Liver (tissue), 8 donors: ENCODE measurements at regions not wholly inside any gene's neighbourhood (a gene's known extent, or its start where the extent isn't known, plus 50 kb on each side); places are given as distances from the start of the nearest gene placed in this dataset.

Experiments
- DNase-seq: peaks from one replicate; pipeline ENCODE4 v3.0.0-alpha.2; 2017; ENCODE audit warnings: low spot score
- H3K27ac ChIP-seq, 2 donors: one replicate each; pipeline ENCODE4 v1.7.0; 2013; ENCODE audit warnings: inconsistent platforms in 2 of 2, low read length in 2 of 2, control low read depth in 1 of 2, low read depth in 1 of 2, mild to moderate bottlenecking in 1 of 2
- H3K27me3 ChIP-seq, 4 donors: one replicate each; pipeline versions ENCODE4 v1.6.1 to v1.7.0; 2013; ENCODE audit warnings: low read length in 3 of 4, inconsistent platforms in 1 of 4, mild to moderate bottlenecking in 1 of 4, moderate library complexity in 1 of 4; ENCODE audit not compliant: control insufficient read depth in 4 of 4, insufficient read depth in 4 of 4
- H3K36me3 ChIP-seq, 4 donors: one replicate each; pipeline versions ENCODE4 v1.6.1 to v1.7.0; 2013; ENCODE audit warnings: low read length in 3 of 4, mild to moderate bottlenecking in 3 of 4, low read depth in 1 of 4, moderate library complexity in 1 of 4; ENCODE audit not compliant: control insufficient read depth in 4 of 4, insufficient read depth in 3 of 4
- H3K4me1 ChIP-seq, 4 donors: one replicate each; pipeline versions ENCODE4 v1.6.1 to v1.7.0; 2013; ENCODE audit warnings: low read length in 3 of 4, mild to moderate bottlenecking in 3 of 4, moderate library complexity in 1 of 4; ENCODE audit not compliant: control insufficient read depth in 4 of 4, insufficient read depth in 4 of 4
- H3K4me3 ChIP-seq, 3 donors: one replicate each; pipeline versions ENCODE4 v1.6.1 to v1.7.0; 2013; ENCODE audit warnings: low read length in 3 of 3, control low read depth in 1 of 3, low read depth in 1 of 3, mild to moderate bottlenecking in 1 of 3
- H3K9ac ChIP-seq, 2 donors: one replicate each; pipeline ENCODE4 v1.7.0; 2013; ENCODE audit warnings: low read length in 2 of 2, mild to moderate bottlenecking in 2 of 2, moderate library complexity in 2 of 2, control low read depth in 1 of 2, low read depth in 1 of 2
- H3K9me3 ChIP-seq, 4 donors: one replicate each; pipeline versions ENCODE4 v1.6.1 to v1.7.0; 2013; ENCODE audit warnings: low read length in 3 of 4; ENCODE audit not compliant: control insufficient read depth in 4 of 4
- ATF3 ChIP-seq: IDR thresholded peaks from 2 replicates; pipeline ENCODE4 v1.6.1; 2016; ENCODE audit warnings: antibody characterized with exemption
- CTCF ChIP-seq: fragments of 150-350 bp; IDR thresholded peaks from 2 replicates; pipeline ENCODE4 v1.5.1; 2017; ENCODE audit warnings: improper control_type of control experiment, low read depth, low read length; ENCODE audit not compliant: missing input control
- FOXA1 ChIP-seq: IDR thresholded peaks from 2 replicates; pipeline ENCODE4 v1.6.1; 2016; ENCODE audit warnings: antibody characterized with exemption
- HNF4A ChIP-seq, 2 donors: conservative IDR thresholded peaks; 2 replicates each; pipeline ENCODE4 v1.6.1; 2016; ENCODE audit warnings: antibody characterized with exemption in 2 of 2, mild to moderate bottlenecking in 2 of 2
- JUND ChIP-seq, 2 donors: IDR thresholded peaks; 2 replicates each; pipeline ENCODE4 v1.6.1; 2016; ENCODE audit warnings: antibody characterized with exemption in 2 of 2
- MAX ChIP-seq: IDR thresholded peaks from 2 replicates; pipeline ENCODE4 v1.6.1; 2016; ENCODE audit warnings: antibody characterized with exemption
- NR2F2 ChIP-seq: IDR thresholded peaks from 2 replicates; pipeline ENCODE4 v1.6.1; 2016; ENCODE audit warnings: antibody characterized with exemption
- RAD21 ChIP-seq, 2 donors: IDR thresholded peaks; 2 replicates each; pipeline ENCODE4 v1.6.1; 2016; ENCODE audit warnings: antibody characterized with exemption in 2 of 2, mild to moderate bottlenecking in 2 of 2
- REST ChIP-seq: IDR thresholded peaks from 2 replicates; pipeline ENCODE4 v1.6.1; 2016; ENCODE audit warnings: antibody characterized with exemption, mild to moderate bottlenecking
- RXRA ChIP-seq, 2 donors: IDR thresholded peaks; 2 replicates each; pipeline ENCODE4 v1.6.1; 2017 to 2018; ENCODE audit warnings: antibody characterized with exemption in 2 of 2, mild to moderate bottlenecking in 1 of 2
- TAF1 ChIP-seq: conservative IDR thresholded peaks from 2 replicates; pipeline ENCODE4 v1.6.1; 2016; ENCODE audit warnings: antibody characterized with exemption, mild to moderate bottlenecking
- ZBTB33 ChIP-seq: IDR thresholded peaks from 2 replicates; pipeline ENCODE4 v1.6.1; 2016; ENCODE audit warnings: antibody characterized with exemption
- WGBS: extraction: QIAGEN DNeasy Blood & Tissue Kit; methylation state at CpG from one replicate; pipeline ENCODE4 v1.1.7; 2013; 5-methylcytosine and 5-hydroxymethylcytosine counted together
- donor health status: healthy.
- donor health status: healthy.
- donor health status: healthy.
- donor health status: healthy.
- donor health status: healthy.

- DNase-seq, result no peak
- 95% methylated on average over 11 of the region's 11 CpGs for whole genome bisulfite sequencing
- Histone ChIP-seq H3K27me3 (no peaks in the 10 kb centered on the region), H3K4me1 (peaks cover 0 to 1% (median 0%) of the 10 kb centered on the region in 4 donors), H3K4me3 (no peak overlapping the region), H3K9me3 (no peaks in the 10 kb centered on the region), H3K27ac (no peak overlapping the region), H3K9ac (no peak overlapping the region), H3K36me3 (no peaks in the 10 kb centered on the region)
- no peak for TF ChIP-seq RAD21 (IDR thresholded peaks at IDR 0.05)
- TF ChIP-seq FOXA1, result no peak
- no peak for TF ChIP-seq NR2F2
- no peak for TF ChIP-seq CTCF
- no peak for TF ChIP-seq ATF3
- TF ChIP-seq TAF1, result no peak
These were observed 142.5 kb downstream of the ZNF664 start for GRCh38 chr12:124115496-124115895.

- H3K9me3 ChIP-seq, result no peaks in the 10 kb centered on the region
- no peaks in the 10 kb centered on the region for H3K27me3 ChIP-seq
- DNase-seq, result no peak
- TF ChIP-seq MAX, result no peak
- H3K4me3 ChIP-seq, result no peak overlapping the region
- peaks cover 0 to 1% (median 0%) of the 10 kb centered on the region in 4 donors for H3K4me1 ChIP-seq
- no peak overlapping the region for H3K9ac ChIP-seq
- WGBS, result 93% methylated on average over 16 of the region's 16 CpGs
- no peak overlapping the region for H3K27ac ChIP-seq
- no peaks in the 10 kb centered on the region for H3K36me3 ChIP-seq
These were observed 143.1 kb downstream of the ZNF664 start for GRCh38 chr12:124115976-124116690.

- WGBS, result 85% methylated on average over 6 of the region's 6 CpGs
- no peaks in the 10 kb centered on the region for H3K27me3 ChIP-seq
- no peaks in the 10 kb centered on the region for H3K9me3 ChIP-seq
- H3K4me3 ChIP-seq, result no peak overlapping the region
- no peak for TF ChIP-seq REST
- no peak for TF ChIP-seq RXRA (IDR thresholded peaks at IDR 0.05)
- no peak for TF ChIP-seq HNF4A (conservative IDR thresholded peaks at IDR 0.05)
- no peak for TF ChIP-seq JUND (IDR thresholded peaks at IDR 0.05)
- TF ChIP-seq ZBTB33, result no peak
- no peak overlapping the region for H3K27ac ChIP-seq
- H3K36me3 ChIP-seq, result no peaks in the 10 kb centered on the region
- no peak overlapping the region for H3K9ac ChIP-seq
- no peaks in the 10 kb centered on the region for H3K4me1 ChIP-seq
- DNase-seq, result no peak
These were observed 147.7 kb downstream of the ZNF664 start for GRCh38 chr12:124120739-124121138.
